Fibroblast of lung (primary cell): ENCODE measurements at regions not wholly inside any gene's neighbourhood (a gene's known extent, or its start where the extent isn't known, plus 50 kb on each side); places are given as distances from the start of the nearest gene placed in this dataset.

ENCODE experiments used
- CTCF ChIP-seq, 2 donors: IDR thresholded peaks in 1 of 2; conservative IDR thresholded peaks in 1 of 2; 1 replicate in 1 of 2; 2 replicates in 1 of 2; pipeline ENCODE4 v1.5.1; 2011 to 2012; ENCODE audit warnings: low read length in 2 of 2, control low read depth in 1 of 2, inconsistent platforms in 1 of 2, low read depth in 1 of 2, mild to moderate bottlenecking in 1 of 2
- EZH2 ChIP-seq: IDR thresholded peaks from 2 replicates; pipeline ENCODE4 v1.5.1; 2012; ENCODE audit warnings: low read length, control low read depth, mild to moderate bottlenecking; ENCODE audit errors: missing control alignments

GRCh38 chr2:193751299-193751698 lies 1556.6 kb upstream of the TMEFF2 start:
- TF ChIP-seq CTCF (conservative IDR thresholded peaks at IDR 0.05 in 1 of 2, IDR thresholded peaks at IDR 0.05 in 1 of 2; ENCODE audit: low read depth in 1 of 2, low read length in 2 of 2): no peak
- no peak for TF ChIP-seq EZH2
